ENCODE measurements at regions not wholly inside any gene's neighbourhood (a gene's known extent, or its start where the extent isn't known, plus 50 kb on each side); places are given as distances from the start of the nearest gene placed in this dataset.

DNA sequence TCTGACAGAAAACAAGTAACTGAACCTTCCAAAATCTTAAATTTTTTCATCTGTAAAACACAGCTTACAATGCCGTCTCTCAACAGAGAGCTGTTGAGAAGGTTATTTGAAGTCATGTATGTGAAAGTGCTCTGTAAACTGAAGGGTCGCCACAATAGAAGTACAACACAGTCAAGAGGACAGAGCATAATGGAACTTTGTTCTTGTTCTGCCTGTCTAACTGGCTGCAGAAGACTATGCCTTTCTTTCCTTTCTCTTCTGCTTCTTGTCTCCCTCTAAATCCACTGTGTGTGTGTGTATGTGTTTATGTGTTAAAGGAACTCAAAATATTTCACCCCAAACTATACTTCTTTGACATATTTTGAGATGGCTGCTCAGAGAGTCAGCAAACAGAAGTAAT lies 365.8 kb upstream of the RND3 start:
- no peak overlapping the region for H3K9ac ChIP-seq (ENCODE audit: low read depth in 1 of 2, low read length in 2 of 2)
- no peaks in the 10 kb centered on the region for H3K36me3 ChIP-seq (ENCODE audit: control insufficient read depth in 4 of 4, insufficient read depth in 3 of 4, low read depth in 1 of 4, low read length in 3 of 4)
- H3K4me1 ChIP-seq (ENCODE audit: control insufficient read depth in 4 of 4, insufficient read depth in 4 of 4, low read length in 3 of 4) = peaks cover 0 to under 1% (median 0%) of the 10 kb centered on the region in 4 donors
- H3K4me3 ChIP-seq (ENCODE audit: low read depth in 1 of 3, low read length in 3 of 3) = no peak overlapping the region
- no peak for TF ChIP-seq EGR1 (IDR thresholded peaks at IDR 0.05; ENCODE audit: low read depth in 2 of 2)
- no peak for TF ChIP-seq FOXA2 (IDR thresholded peaks at IDR 0.05)
- TF ChIP-seq JUND (IDR thresholded peaks at IDR 0.05) = no peak
- no peak for TF ChIP-seq RXRA (IDR thresholded peaks at IDR 0.05)
- TF ChIP-seq HNF4G (IDR thresholded peaks at IDR 0.05) = no peak
- TF ChIP-seq, protein P1, sequence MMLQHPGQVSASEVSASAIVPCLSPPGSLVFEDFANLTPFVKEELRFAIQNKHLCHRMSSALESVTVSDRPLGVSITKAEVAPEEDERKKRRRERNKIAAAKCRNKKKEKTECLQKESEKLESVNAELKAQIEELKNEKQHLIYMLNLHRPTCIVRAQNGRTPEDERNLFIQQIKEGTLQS (IDR thresholded peaks at IDR 0.05) = no peak
- no peak for TF ChIP-seq RAD21 (IDR thresholded peaks at IDR 0.05)
- TF ChIP-seq TAF1 (conservative IDR thresholded peaks at IDR 0.05) = no peak
- TF ChIP-seq NR2F2 (IDR thresholded peaks at IDR 0.05) = no peak
- TF ChIP-seq SP1 (IDR thresholded peaks at IDR 0.05) = no peak
- TF ChIP-seq HNF4A (conservative IDR thresholded peaks at IDR 0.05) = no peak
- TF ChIP-seq, protein P2, sequence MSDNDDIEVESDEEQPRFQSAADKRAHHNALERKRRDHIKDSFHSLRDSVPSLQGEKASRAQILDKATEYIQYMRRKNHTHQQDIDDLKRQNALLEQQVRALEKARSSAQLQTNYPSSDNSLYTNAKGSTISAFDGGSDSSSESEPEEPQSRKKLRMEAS (IDR thresholded peaks at IDR 0.05) = no peak
- no peak for TF ChIP-seq YY1 (IDR thresholded peaks at IDR 0.05)
- 75% methylated on average over 2 of the region's 2 CpGs for WGBS
- no peaks in the 10 kb centered on the region for H3K27me3 ChIP-seq (ENCODE audit: control insufficient read depth in 4 of 4, insufficient read depth in 4 of 4, low read length in 3 of 4)
- no peaks in the 10 kb centered on the region for H3K9me3 ChIP-seq (ENCODE audit: control insufficient read depth in 4 of 4, low read length in 3 of 4)
- no peak overlapping the region for H3K27ac ChIP-seq (ENCODE audit: low read depth in 1 of 2, low read length in 2 of 2)
- DNase-seq (ENCODE audit: low spot score) = no peak

GRCh38 chr2:150850641-150851040 lies 363.2 kb upstream of the RND3 start:
- H3K4me3 ChIP-seq (ENCODE audit: low read depth in 1 of 3, low read length in 3 of 3) = no peak overlapping the region
- no peaks in the 10 kb centered on the region for H3K27me3 ChIP-seq (ENCODE audit: control insufficient read depth in 4 of 4, insufficient read depth in 4 of 4, low read length in 3 of 4)

GRCh38 chr2:150847578-150847977 lies 360.1 kb upstream of the RND3 start:
- Histone ChIP-seq H3K9ac (ENCODE audit: low read depth in 1 of 2, low read length in 2 of 2) (no peak overlapping the region), H3K9me3 (ENCODE audit: control insufficient read depth in 4 of 4, low read length in 3 of 4) (no peaks in the 10 kb centered on the region), H3K27me3 (ENCODE audit: control insufficient read depth in 4 of 4, insufficient read depth in 4 of 4, low read length in 3 of 4) (no peaks in the 10 kb centered on the region), H3K36me3 (ENCODE audit: control insufficient read depth in 4 of 4, insufficient read depth in 3 of 4, low read depth in 1 of 4, low read length in 3 of 4) (no peaks in the 10 kb centered on the region), H3K4me3 (ENCODE audit: low read depth in 1 of 3, low read length in 3 of 3) (no peak overlapping the region), H3K27ac (ENCODE audit: low read depth in 1 of 2, low read length in 2 of 2) (no peak overlapping the region), H3K4me1 (ENCODE audit: control insufficient read depth in 4 of 4, insufficient read depth in 4 of 4, low read length in 3 of 4) (no peaks in the 10 kb centered on the region)
- TF ChIP-seq TAF1 (conservative IDR thresholded peaks at IDR 0.05) (no peak), HNF4G (IDR thresholded peaks at IDR 0.05) (no peak), JUND (IDR thresholded peaks at IDR 0.05) (no peak), GABPA (IDR thresholded peaks at IDR 0.05 in 1 of 2, conservative IDR thresholded peaks at IDR 0.05 in 1 of 2) (no peak), RXRA (IDR thresholded peaks at IDR 0.05) (no peak), HNF4A (conservative IDR thresholded peaks at IDR 0.05) (no peak), EGR1 (IDR thresholded peaks at IDR 0.05; ENCODE audit: low read depth in 2 of 2) (no peak), REST (IDR thresholded peaks at IDR 0.05) (no peak), FOXA1 (IDR thresholded peaks at IDR 0.05) (no peak), FOXA2 (IDR thresholded peaks at IDR 0.05) (no peak), NR2F2 (IDR thresholded peaks at IDR 0.05) (no peak), RAD21 (IDR thresholded peaks at IDR 0.05) (no peak), YY1 (IDR thresholded peaks at IDR 0.05) (no peak), SP1 (IDR thresholded peaks at IDR 0.05) (no peak)
- TF ChIP-seq, protein P1 (IDR thresholded peaks at IDR 0.05) = no peak
- TF ChIP-seq, protein P2 (IDR thresholded peaks at IDR 0.05) = no peak
- TF ChIP-seq, protein P3, sequence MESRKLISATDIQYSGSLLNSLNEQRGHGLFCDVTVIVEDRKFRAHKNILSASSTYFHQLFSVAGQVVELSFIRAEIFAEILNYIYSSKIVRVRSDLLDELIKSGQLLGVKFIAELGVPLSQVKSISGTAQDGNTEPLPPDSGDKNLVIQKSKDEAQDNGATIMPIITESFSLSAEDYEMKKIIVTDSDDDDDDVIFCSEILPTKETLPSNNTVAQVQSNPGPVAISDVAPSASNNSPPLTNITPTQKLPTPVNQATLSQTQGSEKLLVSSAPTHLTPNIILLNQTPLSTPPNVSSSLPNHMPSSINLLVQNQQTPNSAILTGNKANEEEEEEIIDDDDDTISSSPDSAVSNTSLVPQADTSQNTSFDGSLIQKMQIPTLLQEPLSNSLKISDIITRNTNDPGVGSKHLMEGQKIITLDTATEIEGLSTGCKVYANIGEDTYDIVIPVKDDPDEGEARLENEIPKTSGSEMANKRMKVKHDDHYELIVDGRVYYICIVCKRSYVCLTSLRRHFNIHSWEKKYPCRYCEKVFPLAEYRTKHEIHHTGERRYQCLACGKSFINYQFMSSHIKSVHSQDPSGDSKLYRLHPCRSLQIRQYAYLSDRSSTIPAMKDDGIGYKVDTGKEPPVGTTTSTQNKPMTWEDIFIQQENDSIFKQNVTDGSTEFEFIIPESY (IDR thresholded peaks at IDR 0.05) = no peak
- WGBS = 55% methylated on average over 3 of the region's 3 CpGs
- DNase-seq (ENCODE audit: low spot score) = no peak

More at GRCh38 chr2:150850641-150851040, 363.2 kb upstream of the RND3 start:
- Histone ChIP-seq H3K9me3 (ENCODE audit: control insufficient read depth in 4 of 4, low read length in 3 of 4) (no peaks in the 10 kb centered on the region), H3K36me3 (ENCODE audit: control insufficient read depth in 4 of 4, insufficient read depth in 3 of 4, low read depth in 1 of 4, low read length in 3 of 4) (no peaks in the 10 kb centered on the region), H3K4me1 (ENCODE audit: control insufficient read depth in 4 of 4, insufficient read depth in 4 of 4, low read length in 3 of 4) (no peaks in the 10 kb centered on the region), H3K27ac (ENCODE audit: low read depth in 1 of 2, low read length in 2 of 2) (no peak overlapping the region), H3K9ac (ENCODE audit: low read depth in 1 of 2, low read length in 2 of 2) (no peak overlapping the region)
- no peak for DNase-seq (ENCODE audit: low spot score)
- TF ChIP-seq, protein P1 (IDR thresholded peaks at IDR 0.05) = no peak
- TF ChIP-seq RXRA (IDR thresholded peaks at IDR 0.05) (no peak), GABPA (IDR thresholded peaks at IDR 0.05 in 1 of 2, conservative IDR thresholded peaks at IDR 0.05 in 1 of 2) (no peak)

Measured in liver (tissue), 7 donors.